Stimulated activated CD8-positive, alpha-beta memory T cell treated with anti-CD3 and anti-CD28 coated beads, Interleukin-7, amount 100 ng/mL, for 48 hours (primary cell): ENCODE measurements at regions not wholly inside any gene's neighbourhood (a gene's known extent, or its start where the extent isn't known, plus 50 kb on each side); places are given as distances from the start of the nearest gene placed in this dataset.

Experiments
- DNase-seq, 2 donors: peaks; one replicate each; pipeline ENCODE4 v3.0.0-alpha.2; 2020; ENCODE audit warnings: low read depth in 1 of 2; ENCODE audit errors: extremely low read depth in 1 of 2

GRCh38 chr4:138758876-138759553, 256.6 kb upstream of the NOCT start:
- no peak for DNase-seq

- DNase-seq: no peak
These were observed 257.4 kb upstream of the NOCT start for GRCh38 chr4:138758196-138758595.

GRCh38 chr4:138757432-138757831, 258.1 kb upstream of the NOCT start:
- DNase-seq: no peak

- DNase-seq: no peak
These were observed 259.1 kb upstream of the NOCT start for GRCh38 chr4:138756519-138756918.

GRCh38 chr4:138751309-138751708, 264.3 kb upstream of the NOCT start:
- no peak for DNase-seq

- DNase-seq: no peak
These were observed 266.3 kb upstream of the NOCT start for GRCh38 chr4:138749303-138749702.

GRCh38 chr4:138741766-138742377, 273.7 kb upstream of the NOCT start:
- DNase-seq: no peak

GRCh38 chr4:138740816-138741745, 274.5 kb upstream of the NOCT start:
- no peak for DNase-seq

- DNase-seq: no peak
These were observed 279.2 kb upstream of the NOCT start for GRCh38 chr4:138736362-138736761.

- no peak for DNase-seq
These were observed 280.8 kb upstream of the NOCT start for GRCh38 chr4:138734746-138735145.

- DNase-seq: no peak
These were observed 287.0 kb upstream of the NOCT start for GRCh38 chr4:138728566-138728965.

- DNase-seq: no peak
These were observed 287.9 kb upstream of the NOCT start for GRCh38 chr4:138727731-138728130.

GRCh38 chr4:138724530-138724929, 291.1 kb upstream of the NOCT start:
- no peak for DNase-seq

GRCh38 chr4:138716559-138717335, 298.8 kb upstream of the NOCT start:
- DNase-seq: no peak

GRCh38 chr4:138710297-138710696, 305.3 kb upstream of the NOCT start:
- no peak for DNase-seq

GRCh38 chr4:138709859-138710258, 305.7 kb upstream of the NOCT start:
- no peak for DNase-seq

- DNase-seq: no peak
These were observed 307.6 kb upstream of the NOCT start for GRCh38 chr4:138707746-138708677.

GRCh38 chr4:138706201-138706600, 309.4 kb upstream of the NOCT start:
- no peak for DNase-seq

GRCh38 chr4:138702190-138702824, 313.3 kb upstream of the NOCT start:
- no peak for DNase-seq
